MM.1S (cell line): ENCODE measurements at regions not wholly inside any gene's neighbourhood (a gene's known extent, or its start where the extent isn't known, plus 50 kb on each side); places are given as distances from the start of the nearest gene placed in this dataset.

ENCODE experiments used
- EZH2 ChIP-seq: fragments of 300-600 bp; sonication (generic); optimal IDR thresholded peaks from 2 replicates; pipeline ENCODE3; 2017; ENCODE audit warnings: low read depth, mild to moderate bottlenecking, antibody characterized with exemption, low read length, mixed read lengths
- EZH2phosphoT487 ChIP-seq: fragments of 300-600 bp; sonication (generic); IDR thresholded peaks from 2 replicates; pipeline ENCODE4 v1.6.1; 2018; ENCODE audit warnings: antibody characterized with exemption, low read length
- TF ChIP-seq, protein P1 (sequence below): fragments of 300-600 bp; sonication (generic); IDR thresholded peaks from 2 replicates; pipeline ENCODE4 v1.5.1; 2016; ENCODE audit warnings: antibody characterized with exemption, low read length, mixed read lengths

DNA sequence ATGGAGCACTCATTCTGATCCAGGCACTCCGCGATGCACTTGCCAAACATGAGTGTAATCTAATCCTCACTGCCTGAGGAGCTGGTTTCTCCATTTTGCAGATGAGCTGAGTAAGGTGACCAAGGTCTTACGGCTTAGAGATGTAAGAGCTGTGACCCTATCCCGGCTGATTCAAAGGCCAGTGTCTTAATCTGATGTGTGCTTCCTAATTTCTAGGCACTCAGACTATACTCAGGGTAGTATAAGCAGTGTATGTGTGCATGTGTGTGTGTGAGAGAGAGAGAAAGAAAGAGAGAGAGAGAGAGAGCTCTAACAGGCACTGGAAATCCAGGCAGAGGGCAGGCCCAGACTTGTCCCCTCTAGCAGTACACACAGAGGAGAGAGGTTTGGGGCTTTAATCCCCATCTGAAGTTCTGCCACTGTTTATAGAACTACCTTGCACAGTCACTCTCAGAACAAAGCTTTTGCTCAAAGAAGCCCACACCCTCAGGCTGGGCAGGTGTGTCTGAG, 188.2 kb downstream of the ZBTB18 start:
- TF ChIP-seq, protein P1, sequence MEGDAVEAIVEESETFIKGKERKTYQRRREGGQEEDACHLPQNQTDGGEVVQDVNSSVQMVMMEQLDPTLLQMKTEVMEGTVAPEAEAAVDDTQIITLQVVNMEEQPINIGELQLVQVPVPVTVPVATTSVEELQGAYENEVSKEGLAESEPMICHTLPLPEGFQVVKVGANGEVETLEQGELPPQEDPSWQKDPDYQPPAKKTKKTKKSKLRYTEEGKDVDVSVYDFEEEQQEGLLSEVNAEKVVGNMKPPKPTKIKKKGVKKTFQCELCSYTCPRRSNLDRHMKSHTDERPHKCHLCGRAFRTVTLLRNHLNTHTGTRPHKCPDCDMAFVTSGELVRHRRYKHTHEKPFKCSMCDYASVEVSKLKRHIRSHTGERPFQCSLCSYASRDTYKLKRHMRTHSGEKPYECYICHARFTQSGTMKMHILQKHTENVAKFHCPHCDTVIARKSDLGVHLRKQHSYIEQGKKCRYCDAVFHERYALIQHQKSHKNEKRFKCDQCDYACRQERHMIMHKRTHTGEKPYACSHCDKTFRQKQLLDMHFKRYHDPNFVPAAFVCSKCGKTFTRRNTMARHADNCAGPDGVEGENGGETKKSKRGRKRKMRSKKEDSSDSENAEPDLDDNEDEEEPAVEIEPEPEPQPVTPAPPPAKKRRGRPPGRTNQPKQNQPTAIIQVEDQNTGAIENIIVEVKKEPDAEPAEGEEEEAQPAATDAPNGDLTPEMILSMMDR, result no peak
- no peak for TF ChIP-seq EZH2
- TF ChIP-seq EZH2phosphoT487, result no peak
